A549 (cell line): ENCODE measurements at regions not wholly inside any gene's neighbourhood (a gene's known extent, or its start where the extent isn't known, plus 50 kb on each side); places are given as distances from the start of the nearest gene placed in this dataset.
"Not testable (repeated sequence)": the region's sequence is repeated elsewhere in the genome, so short reads cannot be mapped to it uniquely, and the experiment has no call there.

Source experiments
- ATAC-seq, 2 experiments: fragments of 200-7000 bp in 1 of 2; fragments of >200 bp in 1 of 2; cut with Nextera tagmentation in 1 of 2; cut with Tn5 transposase in 1 of 2; 3 replicates each; pipeline versions ENCODE4 v1.8.0 to v1.9.1; 2018 to 2020; ENCODE audit warnings: mild to moderate bottlenecking in 1 of 2, moderate library complexity in 1 of 2
- CTCF ChIA-PET: fragments of 300-600 bp; sonication (Branson Sonifier 250); formaldehyde crosslinking; extraction: SDS; loops from one replicate; lab custom pipeline; 2021; ENCODE audit warnings: antibody characterized with exemption, inconsistent platforms; lab: Yijun Ruan, JAX
- POLR2A ChIA-PET: fragments of 350-600 bp; formaldehyde crosslinking; extraction: SDS; loops from one replicate; lab custom pipeline; 2021; ENCODE audit warnings: antibody characterized with exemption, inconsistent platforms; lab: Yijun Ruan, JAX
- DNase-seq, 2 experiments: peaks; one replicate each; pipeline versions ENCODE4 v3.0.0 to v3.0.0-alpha.2; 2011 to 2016; ENCODE audit warnings: low read depth in 1 of 2, low spot score in 1 of 2
- FAIRE-seq: peaks from 2 replicates; lab custom pipeline; 2011; peaks lifted over from hg19 to GRCh38; lab: Jason Lieb, UNC
- H3K27ac ChIP-seq, 2 experiments: fragments of >200 bp; sonication (Bioruptor Twin); formaldehyde crosslinking; 3 replicates each; pipeline ENCODE4 v1.5.1; 2016 to 2017
- H3K4me1 ChIP-seq: fragments of >200 bp; sonication (Bioruptor Twin); formaldehyde crosslinking; 3 replicates; pipeline ENCODE4 v1.6.1; 2016
- H3K4me2 ChIP-seq: fragments of >200 bp; sonication (Bioruptor Twin); formaldehyde crosslinking; 3 replicates; pipeline ENCODE4 v1.6.1; 2016
- H3K4me3 ChIP-seq: fragments of >200 bp; sonication (Bioruptor Twin); formaldehyde crosslinking; 3 replicates; pipeline ENCODE4 v1.5.1; 2016
- H3K9me3 ChIP-seq: fragments of >200 bp; sonication (Bioruptor Twin); formaldehyde crosslinking; 3 replicates; pipeline ENCODE4 v1.6.1; 2016
- BCL3 ChIP-seq: fragments of >200 bp; sonication (Bioruptor Twin); formaldehyde crosslinking; IDR thresholded peaks from 3 replicates; pipeline ENCODE4 v1.6.1; 2016
- ELK1 ChIP-seq: fragments of 150-350 bp; IDR thresholded peaks from 2 replicates; pipeline ENCODE4 v1.6.1; 2014; ENCODE audit warnings: low read depth, mild to moderate bottlenecking, low read length
- EP300 ChIP-seq, 2 experiments: fragments of >200 bp; sonication (Bioruptor Twin); formaldehyde crosslinking; IDR thresholded peaks; 2 replicates in 1 of 2; 3 replicates in 1 of 2; pipeline ENCODE4 v1.6.1; 2016 to 2017
- ESRRA ChIP-seq: fragments of 150-350 bp; IDR thresholded peaks from 2 replicates; pipeline ENCODE4 v1.6.1; 2014; ENCODE audit warnings: mild to moderate bottlenecking, low read length, borderline replicate concordance
- FOSB ChIP-seq: fragments of 250-450 bp; sonication (Bioruptor Pico); IDR thresholded peaks from 2 replicates; pipeline ENCODE4 v1.5.0; 2020; ENCODE audit warnings: mild to moderate bottlenecking, moderate library complexity
- FOXS1 ChIP-seq: fragments of 250-450 bp; sonication (Bioruptor Pico); IDR thresholded peaks from 2 replicates; pipeline ENCODE4 v1.5.0; 2020; ENCODE audit warnings: mild to moderate bottlenecking, moderate library complexity
- HDAC2 ChIP-seq: fragments of 200-600 bp; sonication (generic); IDR thresholded peaks from 2 replicates; pipeline ENCODE4 v1.6.1; 2016
- HMGXB4 ChIP-seq: fragments of 250-450 bp; sonication (Bioruptor Pico); IDR thresholded peaks from 2 replicates; pipeline ENCODE4 v1.5.0; 2021; ENCODE audit warnings: mild to moderate bottlenecking, moderate library complexity, borderline replicate concordance
- HOXA7 ChIP-seq: fragments of 250-450 bp; sonication (Bioruptor Pico); IDR thresholded peaks from 2 replicates; pipeline ENCODE4 v1.5.0; 2020; ENCODE audit warnings: mild to moderate bottlenecking, moderate library complexity
- HOXB13 ChIP-seq: fragments of 250-450 bp; sonication (Bioruptor Pico); IDR thresholded peaks from 2 replicates; pipeline ENCODE4 v1.5.0; 2020; ENCODE audit warnings: low read depth, mild to moderate bottlenecking, moderate library complexity
- JUN ChIP-seq, 2 experiments: fragments of >200 bp; sonication (Bioruptor Twin); formaldehyde crosslinking; IDR thresholded peaks; 2 replicates in 1 of 2; 3 replicates in 1 of 2; pipeline ENCODE4 v1.6.1; 2016 to 2017
- MAFK ChIP-seq: fragments of 450-650 bp; IDR thresholded peaks from 2 replicates; pipeline ENCODE4 v1.6.1; 2014; ENCODE audit not compliant: partially characterized antibody
- RAD21 ChIP-seq, 2 experiments: fragments of >200 bp in 1 of 2; sonication (Bioruptor Twin) in 1 of 2; formaldehyde crosslinking in 1 of 2; IDR thresholded peaks in 1 of 2; conservative IDR thresholded peaks in 1 of 2; 2 replicates in 1 of 2; 3 replicates in 1 of 2; pipeline ENCODE4 v1.6.1; 2012 to 2018; ENCODE audit warnings: inconsistent platforms in 1 of 2
- RNF2 ChIP-seq: fragments of 200-600 bp; sonication (generic); IDR thresholded peaks from 2 replicates; pipeline ENCODE4 v1.6.1; 2016; ENCODE audit warnings: low read depth, mild to moderate bottlenecking, antibody characterized with exemption, moderate library complexity, borderline replicate concordance
- SREBF2 ChIP-seq: fragments of 450-650 bp; IDR thresholded peaks from 2 replicates; pipeline ENCODE4 v1.6.1; 2014; ENCODE audit warnings: mild to moderate bottlenecking, moderate library complexity
- USF2 ChIP-seq: fragments of 450-650 bp; IDR thresholded peaks from 2 replicates; pipeline ENCODE4 v1.6.1; 2014; ENCODE audit warnings: antibody characterized with exemption
- ZC3H11A ChIP-seq: fragments of 450-650 bp; IDR thresholded peaks from 2 replicates; pipeline ENCODE4 v1.6.1; 2014; ENCODE audit warnings: antibody characterized with exemption, mild to moderate bottlenecking
- ZSCAN20 ChIP-seq: fragments of 250-450 bp; sonication (Bioruptor Pico); IDR thresholded peaks from 2 replicates; pipeline ENCODE4 v1.8.0; 2022; ENCODE audit warnings: mild to moderate bottlenecking, moderate library complexity
- WGBS: methylation state at CpG from one replicate; pipeline ENCODE4 v1.1.6; 2017; ENCODE audit errors: missing lambda C conversion rate; 5-methylcytosine and 5-hydroxymethylcytosine counted together

- ATAC-seq: no peak
These were observed 181.0 kb upstream of the CLINT1 start for GRCh38 chr5:158039911-158040347.

GRCh38 chr5:158039441-158039840 is 180.5 kb upstream of the CLINT1 start:
- no peak for ATAC-seq
- Histone ChIP-seq H3K27ac (no peak overlapping the region), H3K4me2 (no peak overlapping the region), H3K9me3 (peaks cover 13% of the 10 kb centered on the region), H3K4me1 (no peaks in the 10 kb centered on the region), H3K4me3 (no peak overlapping the region)
- POLR2A ChIA-PET: no interaction called here
- no peak for DNase-seq
- no peak for FAIRE-seq
- 93% methylated on average over 1 of the region's 1 CpG for WGBS
- CTCF ChIA-PET: interaction anchor here (1.0 kb wide), 1 partner anchor 36 kb away, joined by 3 read pairs; no protein-coding TSS in a partner anchor
- TF ChIP-seq HMGXB4 (CRISPR knock-in tag): no peak
- TF ChIP-seq MAFK: no peak
- no peak for TF ChIP-seq ZSCAN20
- TF ChIP-seq RAD21 (conservative IDR thresholded peaks at IDR 0.05 in 1 of 2, IDR thresholded peaks at IDR 0.05 in 1 of 2): no peak
- no peak for TF ChIP-seq USF2
- TF ChIP-seq HOXA7 (CRISPR knock-in tag): no peak
- TF ChIP-seq ZC3H11A: no peak
- no peak for TF ChIP-seq EP300 (IDR thresholded peaks at IDR 0.05)
- no peak for TF ChIP-seq ELK1
- TF ChIP-seq JUN (IDR thresholded peaks at IDR 0.05): no peak
- TF ChIP-seq HDAC2: no peak

More at GRCh38 chr5:158039911-158040347, 181.0 kb upstream of the CLINT1 start:
- FAIRE-seq: no peak
- CTCF ChIA-PET: interaction anchor here (1.0 kb wide), 1 partner anchor 35 kb away, joined by 3 read pairs; no protein-coding TSS in a partner anchor
- WGBS: 20% methylated on average over 2 of the region's 2 CpGs
- no peak for TF ChIP-seq FOXS1 (CRISPR knock-in tag)
- TF ChIP-seq RNF2: no peak
- TF ChIP-seq ELK1: no peak
- TF ChIP-seq SREBF2: no peak
- no peak for TF ChIP-seq HMGXB4 (CRISPR knock-in tag)
- TF ChIP-seq FOSB (CRISPR knock-in tag): no peak
- TF ChIP-seq HOXB13 (CRISPR knock-in tag): no peak
- TF ChIP-seq ESRRA: no peak
- TF ChIP-seq BCL3: no peak
- TF ChIP-seq, all 56 proteins: peak for 0
- Histone ChIP-seq H3K4me1 (no peaks in the 10 kb centered on the region), H3K4me3 (no peak overlapping the region), H3K9me3 (peaks cover 8% of the 10 kb centered on the region; the same call in 1 of the 3 replicates), H3K4me2 (no peak overlapping the region), H3K27ac (no peak overlapping the region)
- DNase-seq: no peak
- POLR2A ChIA-PET: no interaction called here

GRCh38 chr5:158036983-158037595 is 178.1 kb upstream of the CLINT1 start:
- FAIRE-seq, POLR2A ChIA-PET, CTCF ChIA-PET: not testable (repeated sequence)

GRCh38 chr5:158034586-158034985 is 175.6 kb upstream of the CLINT1 start:
- H3K27ac ChIP-seq, H3K4me3 ChIP-seq, POLR2A ChIA-PET, FAIRE-seq, ATAC-seq, DNase-seq, CTCF ChIA-PET, H3K4me1 ChIP-seq, H3K4me2 ChIP-seq: not testable (repeated sequence)
- 28% methylated on average over 6 of the region's 6 CpGs for WGBS
- peaks cover 25% of the 10 kb centered on the region for H3K9me3 ChIP-seq

More at GRCh38 chr5:158036983-158037595, 178.1 kb upstream of the CLINT1 start:
- not testable (repeated sequence) for DNase-seq, ATAC-seq, H3K4me1 ChIP-seq, H3K4me2 ChIP-seq, H3K27ac ChIP-seq, H3K4me3 ChIP-seq
- WGBS: 70% methylated on average over 10 of the region's 31 CpGs
- H3K9me3 ChIP-seq: peaks cover 25% of the 10 kb centered on the region
